ENCODE measurements at regions not wholly inside any gene's neighbourhood (a gene's known extent, or its start where the extent isn't known, plus 50 kb on each side); places are given as distances from the start of the nearest gene placed in this dataset.

DNA sequence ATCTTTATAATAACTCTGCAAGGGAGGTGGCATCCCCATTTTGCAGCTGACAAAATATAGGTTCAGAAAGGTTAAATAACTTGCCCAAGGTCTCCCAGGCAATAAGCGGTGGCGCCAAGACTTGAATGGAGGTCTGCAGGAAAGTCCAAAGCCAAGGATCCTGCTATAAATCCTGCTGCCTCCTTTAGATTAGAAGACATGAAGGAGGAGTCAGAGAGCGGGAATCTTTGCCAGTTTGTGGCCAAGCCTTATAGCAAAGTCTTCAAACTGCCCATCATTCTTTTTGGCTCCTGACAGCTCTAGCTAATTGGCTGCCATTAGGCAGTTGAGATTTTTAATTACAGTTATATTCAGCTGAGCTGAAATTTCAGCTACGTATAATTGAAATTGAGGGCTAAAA is 114.3 kb downstream of the C1D start:
- TF ChIP-seq, protein P1, sequence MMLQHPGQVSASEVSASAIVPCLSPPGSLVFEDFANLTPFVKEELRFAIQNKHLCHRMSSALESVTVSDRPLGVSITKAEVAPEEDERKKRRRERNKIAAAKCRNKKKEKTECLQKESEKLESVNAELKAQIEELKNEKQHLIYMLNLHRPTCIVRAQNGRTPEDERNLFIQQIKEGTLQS (IDR thresholded peaks at IDR 0.05) = no peak
- TF ChIP-seq, protein P2, sequence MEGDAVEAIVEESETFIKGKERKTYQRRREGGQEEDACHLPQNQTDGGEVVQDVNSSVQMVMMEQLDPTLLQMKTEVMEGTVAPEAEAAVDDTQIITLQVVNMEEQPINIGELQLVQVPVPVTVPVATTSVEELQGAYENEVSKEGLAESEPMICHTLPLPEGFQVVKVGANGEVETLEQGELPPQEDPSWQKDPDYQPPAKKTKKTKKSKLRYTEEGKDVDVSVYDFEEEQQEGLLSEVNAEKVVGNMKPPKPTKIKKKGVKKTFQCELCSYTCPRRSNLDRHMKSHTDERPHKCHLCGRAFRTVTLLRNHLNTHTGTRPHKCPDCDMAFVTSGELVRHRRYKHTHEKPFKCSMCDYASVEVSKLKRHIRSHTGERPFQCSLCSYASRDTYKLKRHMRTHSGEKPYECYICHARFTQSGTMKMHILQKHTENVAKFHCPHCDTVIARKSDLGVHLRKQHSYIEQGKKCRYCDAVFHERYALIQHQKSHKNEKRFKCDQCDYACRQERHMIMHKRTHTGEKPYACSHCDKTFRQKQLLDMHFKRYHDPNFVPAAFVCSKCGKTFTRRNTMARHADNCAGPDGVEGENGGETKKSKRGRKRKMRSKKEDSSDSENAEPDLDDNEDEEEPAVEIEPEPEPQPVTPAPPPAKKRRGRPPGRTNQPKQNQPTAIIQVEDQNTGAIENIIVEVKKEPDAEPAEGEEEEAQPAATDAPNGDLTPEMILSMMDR (IDR thresholded peaks at IDR 0.05 in 2 of 3, conservative IDR thresholded peaks at IDR 0.05 in 1 of 3; ENCODE audit: borderline replicate concordance in 1 of 3, insufficient read depth in 1 of 3, low read depth in 2 of 3, low read length in 2 of 3) = no peak
- TF ChIP-seq POLR2A (IDR thresholded peaks at IDR 0.05; ENCODE audit: borderline replicate concordance, extremely low read depth, insufficient read depth, insufficient read length) (no peak), EZH2 (IDR thresholded peaks at IDR 0.05) (no peak), POLR2AphosphoS5 (IDR thresholded peaks at IDR 0.05; ENCODE audit: low read depth, low read length) (no peak), ZNF274 (IDR thresholded peaks at IDR 0.05; ENCODE audit: low read depth, low read length) (no peak), RAD21 (IDR thresholded peaks at IDR 0.05; ENCODE audit: low read depth) (no peak), SIN3A (IDR thresholded peaks at IDR 0.05; ENCODE audit: low read depth) (no peak)

All from HCT116 (cell line).